SU-DHL-6 (cell line): ENCODE measurements at regions not wholly inside any gene's neighbourhood (a gene's known extent, or its start where the extent isn't known, plus 50 kb on each side); places are given as distances from the start of the nearest gene placed in this dataset.

Experiments used
- EZH2phosphoT487 ChIP-seq: fragments of 200-600 bp; sonication (generic), shearing (Covaris generic); conservative IDR thresholded peaks from 2 replicates; pipeline ENCODE4 v1.6.1; 2018; ENCODE audit warnings: mild to moderate bottlenecking, antibody characterized with exemption, low read length, moderate library complexity, mixed read lengths
- TF ChIP-seq, protein P1 (sequence below): fragments of 200-600 bp; sonication (generic); IDR thresholded peaks from one replicate; pipeline ENCODE4 v1.5.1; 2017; ENCODE audit warnings: antibody characterized with exemption, mild to moderate bottlenecking, low read length, moderate library complexity; ENCODE audit not compliant: insufficient read depth, poor library complexity, severe bottlenecking

DNA sequence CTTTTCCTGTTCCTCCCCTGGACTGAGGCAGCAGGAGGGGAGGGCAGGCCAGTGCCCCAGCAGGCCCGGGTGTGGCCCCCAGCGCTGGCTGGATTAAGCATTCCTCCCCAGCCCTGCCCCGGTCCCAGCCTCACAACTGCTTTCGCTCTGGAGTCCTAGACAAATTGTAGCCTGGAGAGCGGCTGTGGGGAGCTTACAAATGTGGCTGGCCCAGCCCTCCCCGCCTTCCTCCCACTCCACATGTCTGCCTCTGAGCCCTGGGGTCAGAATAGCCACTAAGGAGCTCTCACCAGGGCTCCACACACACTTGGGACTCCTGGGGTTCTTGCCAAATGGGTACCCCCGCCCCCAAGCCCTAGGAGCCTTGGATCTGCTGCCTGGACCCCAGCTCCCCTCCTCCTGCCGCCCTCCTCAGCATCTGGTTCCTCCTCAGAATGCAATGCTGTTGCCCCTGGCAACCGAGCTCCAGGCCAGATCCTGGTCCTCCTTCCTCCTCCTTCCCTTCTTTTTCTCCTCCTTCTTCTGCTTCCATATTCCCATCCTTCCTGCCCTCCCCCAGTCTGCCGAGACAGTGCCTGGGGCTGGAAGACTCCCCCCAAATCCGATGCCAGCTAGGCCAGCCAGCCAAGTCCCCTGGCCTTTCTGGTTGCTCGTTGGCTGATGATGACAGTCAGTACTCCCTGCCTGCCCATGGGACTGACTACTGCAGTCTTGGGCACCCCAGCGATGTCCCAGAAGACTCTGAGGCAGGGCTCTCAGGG is 91.1 kb downstream of the LINGO1 start:
- TF ChIP-seq, protein P1, sequence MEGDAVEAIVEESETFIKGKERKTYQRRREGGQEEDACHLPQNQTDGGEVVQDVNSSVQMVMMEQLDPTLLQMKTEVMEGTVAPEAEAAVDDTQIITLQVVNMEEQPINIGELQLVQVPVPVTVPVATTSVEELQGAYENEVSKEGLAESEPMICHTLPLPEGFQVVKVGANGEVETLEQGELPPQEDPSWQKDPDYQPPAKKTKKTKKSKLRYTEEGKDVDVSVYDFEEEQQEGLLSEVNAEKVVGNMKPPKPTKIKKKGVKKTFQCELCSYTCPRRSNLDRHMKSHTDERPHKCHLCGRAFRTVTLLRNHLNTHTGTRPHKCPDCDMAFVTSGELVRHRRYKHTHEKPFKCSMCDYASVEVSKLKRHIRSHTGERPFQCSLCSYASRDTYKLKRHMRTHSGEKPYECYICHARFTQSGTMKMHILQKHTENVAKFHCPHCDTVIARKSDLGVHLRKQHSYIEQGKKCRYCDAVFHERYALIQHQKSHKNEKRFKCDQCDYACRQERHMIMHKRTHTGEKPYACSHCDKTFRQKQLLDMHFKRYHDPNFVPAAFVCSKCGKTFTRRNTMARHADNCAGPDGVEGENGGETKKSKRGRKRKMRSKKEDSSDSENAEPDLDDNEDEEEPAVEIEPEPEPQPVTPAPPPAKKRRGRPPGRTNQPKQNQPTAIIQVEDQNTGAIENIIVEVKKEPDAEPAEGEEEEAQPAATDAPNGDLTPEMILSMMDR = no peak
- no peak for TF ChIP-seq EZH2phosphoT487
